Stimulated activated naive CD8-positive, alpha-beta T cell treated with anti-CD3 and anti-CD28 coated beads, Interleukin-15, amount 100 ng/mL, for 72 hours (primary cell): ENCODE measurements at regions not wholly inside any gene's neighbourhood (a gene's known extent, or its start where the extent isn't known, plus 50 kb on each side); places are given as distances from the start of the nearest gene placed in this dataset.

Experiments used
- ATAC-seq: fragments of 150-1000 bp; cut with Tn5 transposase; 2 replicates; pipeline ENCODE4 v1.10.0; 2021; ENCODE audit warnings: mild to moderate bottlenecking, moderate library complexity
- DNase-seq, 2 donors: peaks; one replicate each; pipeline ENCODE4 v3.0.0; 2021 to 2022
- H3K27ac Mint-ChIP-seq, 2 donors: one replicate each; pipeline ENCODE4 v1.8.0; 2022; ENCODE audit warnings: mild to moderate bottlenecking in 2 of 2, mixed read lengths in 2 of 2, moderate library complexity in 2 of 2
- H3K27me3 Mint-ChIP-seq: one replicate; pipeline ENCODE4 v1.8.0; 2022; ENCODE audit warnings: mixed read lengths
- H3K4me1 Mint-ChIP-seq: one replicate; pipeline ENCODE4 v1.8.0; 2022; ENCODE audit warnings: mild to moderate bottlenecking, mixed read lengths
- H3K4me3 Mint-ChIP-seq, 2 donors: one replicate each; pipeline ENCODE4 v1.8.0; 2022; ENCODE audit warnings: mild to moderate bottlenecking in 2 of 2, mixed read lengths in 2 of 2, moderate library complexity in 1 of 2
- H3K9me3 Mint-ChIP-seq, 2 donors: one replicate each; pipeline ENCODE4 v1.8.0; 2022; ENCODE audit warnings: mixed read lengths in 2 of 2

- H3K9me3 Mint-ChIP-seq: no peaks in the 10 kb centered on the region
- H3K27ac Mint-ChIP-seq: no peak overlapping the region
- H3K4me1 Mint-ChIP-seq: no peaks in the 10 kb centered on the region
- H3K4me3 Mint-ChIP-seq: no peak overlapping the region
- peaks cover 20% of the 10 kb centered on the region for H3K27me3 Mint-ChIP-seq
- DNase-seq: no peak
- ATAC-seq: no peak
Measured at GRCh38 chr6:82750556-82750955, 315.1 kb downstream of the UBE3D start.

DNA sequence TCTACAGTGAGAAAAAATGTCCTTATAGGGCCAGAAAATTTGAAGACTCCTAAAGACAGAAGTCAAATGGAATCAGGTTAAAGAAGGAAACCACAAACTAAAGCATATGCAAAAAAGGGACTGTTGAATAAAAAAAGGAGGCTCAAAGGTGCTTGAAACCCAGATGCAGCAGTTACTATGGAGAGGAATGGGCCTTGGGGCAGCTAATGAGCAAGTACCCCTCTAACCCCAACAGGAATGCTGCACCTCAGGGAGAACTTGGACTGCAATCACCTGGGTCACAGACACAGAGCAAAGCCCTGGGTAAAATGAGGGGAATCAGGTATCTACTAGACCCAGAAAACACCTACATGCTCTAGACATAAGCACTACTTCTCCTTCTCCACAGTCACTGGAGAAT is 313.9 kb downstream of the UBE3D start:
- Mint-ChIP-seq H3K27ac (no peak overlapping the region), H3K4me1 (no peaks in the 10 kb centered on the region), H3K9me3 (no peaks in the 10 kb centered on the region), H3K4me3 (no peak overlapping the region), H3K27me3 (peaks cover 12% of the 10 kb centered on the region)
- DNase-seq (no peak), ATAC-seq (no peak)

DNA sequence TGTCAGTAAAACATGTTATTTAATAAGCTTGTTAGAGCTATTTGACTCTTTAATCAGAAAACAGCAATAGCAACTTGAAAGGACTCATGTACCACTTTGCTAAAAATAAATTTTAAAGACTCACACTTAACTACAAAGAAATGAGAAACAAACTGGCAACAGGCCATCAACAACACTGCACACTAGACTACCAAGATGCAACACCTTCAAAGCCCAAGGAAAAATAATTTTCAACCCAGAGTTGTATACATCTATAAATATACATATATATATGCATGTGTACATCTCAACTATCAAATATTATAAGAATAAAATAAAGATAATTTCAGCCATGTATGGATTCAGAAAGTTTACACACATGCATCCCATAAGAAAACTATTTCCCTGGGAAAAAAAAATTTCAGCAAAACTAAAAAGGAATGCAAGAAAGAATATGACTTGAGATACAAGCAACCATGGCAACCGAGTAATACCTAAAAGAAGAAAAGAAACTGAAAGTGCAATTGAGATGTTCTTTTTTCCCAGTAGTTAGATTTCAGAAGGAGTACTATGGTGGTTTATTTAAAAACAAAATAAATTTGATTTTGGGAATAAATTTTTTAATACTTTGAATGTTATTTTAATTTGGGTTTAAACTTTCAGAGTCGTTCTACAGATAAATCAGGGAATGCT is 303.8 kb downstream of the UBE3D start:
- no peak for DNase-seq
- Mint-ChIP-seq H3K4me3 (no peak overlapping the region), H3K4me1 (no peaks in the 10 kb centered on the region), H3K27me3 (no peaks in the 10 kb centered on the region), H3K9me3 (peaks cover 0 to 10% of the 10 kb centered on the region in 2 donors), H3K27ac (no peak overlapping the region)
- no peak for ATAC-seq

- DNase-seq (no peak), ATAC-seq (no peak)
- no peak overlapping the region for H3K27ac Mint-ChIP-seq
- no peak overlapping the region for H3K4me3 Mint-ChIP-seq
- no peaks in the 10 kb centered on the region for H3K9me3 Mint-ChIP-seq
- no peaks in the 10 kb centered on the region for H3K27me3 Mint-ChIP-seq
- no peaks in the 10 kb centered on the region for H3K4me1 Mint-ChIP-seq
Measured at GRCh38 chr6:82766476-82766875, 299.2 kb downstream of the UBE3D start.

- Mint-ChIP-seq H3K4me1 (no peaks in the 10 kb centered on the region), H3K27ac (no peak overlapping the region), H3K27me3 (no peaks in the 10 kb centered on the region), H3K9me3 (no peaks in the 10 kb centered on the region), H3K4me3 (no peak overlapping the region)
- ATAC-seq (no peak), DNase-seq (no peak)
Measured at GRCh38 chr6:82767037-82767436, 298.6 kb downstream of the UBE3D start.

GRCh38 chr6:82767447-82767846 is 298.2 kb downstream of the UBE3D start:
- no peaks in the 10 kb centered on the region for H3K27me3 Mint-ChIP-seq
- no peak overlapping the region for H3K27ac Mint-ChIP-seq
- DNase-seq: no peak
- no peak overlapping the region for H3K4me3 Mint-ChIP-seq
- no peaks in the 10 kb centered on the region for H3K9me3 Mint-ChIP-seq
- ATAC-seq: no peak
- H3K4me1 Mint-ChIP-seq: no peaks in the 10 kb centered on the region

GRCh38 chr6:82772851-82773717 is 292.6 kb downstream of the UBE3D start:
- Mint-ChIP-seq H3K27ac (no peak overlapping the region), H3K27me3 (peaks cover 8% of the 10 kb centered on the region), H3K9me3 (no peaks in the 10 kb centered on the region), H3K4me1 (no peaks in the 10 kb centered on the region), H3K4me3 (no peak overlapping the region)
- ATAC-seq: no peak
- DNase-seq: no peak

DNA sequence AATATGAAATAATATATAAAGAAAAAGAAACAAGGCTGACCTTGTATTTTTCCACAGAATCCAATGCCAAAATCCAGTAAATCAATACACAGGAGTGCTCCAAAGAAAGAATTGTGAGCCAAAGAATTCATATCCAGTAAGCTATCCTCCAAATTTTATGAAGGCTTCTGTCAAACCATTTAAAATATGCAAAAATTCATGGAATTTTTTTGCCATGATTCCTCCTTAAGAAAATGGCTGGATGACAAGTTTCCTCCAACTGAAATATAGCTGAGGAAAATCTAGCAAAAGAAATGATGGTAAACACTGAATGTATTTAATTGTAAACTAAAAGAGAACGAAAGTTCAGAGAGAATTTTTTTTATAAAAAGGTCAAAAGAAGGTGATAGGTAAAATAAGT is 290.3 kb downstream of the UBE3D start:
- H3K9me3 Mint-ChIP-seq: no peaks in the 10 kb centered on the region
- ATAC-seq: no peak

GRCh38 chr6:82775981-82776380 is 289.7 kb downstream of the UBE3D start:
- H3K4me1 Mint-ChIP-seq: no peaks in the 10 kb centered on the region
- H3K27me3 Mint-ChIP-seq: peaks cover 8% of the 10 kb centered on the region
- H3K9me3 Mint-ChIP-seq: no peaks in the 10 kb centered on the region
- no peak overlapping the region for H3K27ac Mint-ChIP-seq
- no peak for DNase-seq
- no peak for ATAC-seq
- no peak overlapping the region for H3K4me3 Mint-ChIP-seq

More for the DNA sequence above, 290.3 kb downstream of the UBE3D start:
- Mint-ChIP-seq H3K4me3 (no peak overlapping the region), H3K4me1 (no peaks in the 10 kb centered on the region), H3K27ac (no peak overlapping the region), H3K27me3 (peaks cover 8% of the 10 kb centered on the region)
- no peak for DNase-seq

GRCh38 chr6:82779041-82779440 is 286.6 kb downstream of the UBE3D start:
- Mint-ChIP-seq H3K27ac (no peak overlapping the region), H3K4me3 (no peak overlapping the region), H3K27me3 (no peaks in the 10 kb centered on the region), H3K4me1 (no peaks in the 10 kb centered on the region), H3K9me3 (no peaks in the 10 kb centered on the region)
- DNase-seq (no peak), ATAC-seq (no peak)

DNA sequence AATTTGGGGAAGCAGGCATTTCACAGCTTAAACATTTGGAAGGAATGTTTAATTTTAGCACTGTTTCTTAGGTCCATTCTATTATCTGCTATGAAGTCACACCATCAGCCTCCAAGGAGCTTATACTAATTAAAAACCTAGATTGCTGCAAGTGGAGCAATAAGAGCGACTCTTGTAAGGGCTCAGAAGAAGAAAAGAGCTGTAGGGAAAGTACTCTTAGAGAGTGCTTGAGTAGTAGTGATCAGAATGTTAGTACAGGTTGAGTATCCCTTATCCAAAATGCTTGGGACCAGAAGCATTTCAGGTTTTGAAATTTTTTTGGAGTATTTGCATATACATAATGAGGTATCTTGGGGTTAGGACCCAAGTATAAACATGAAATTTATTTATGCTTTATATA is 285.3 kb downstream of the UBE3D start:
- Mint-ChIP-seq H3K4me3 (no peak overlapping the region), H3K27me3 (no peaks in the 10 kb centered on the region)
- no peak for DNase-seq

GRCh38 chr6:82781620-82782204 is 283.9 kb downstream of the UBE3D start:
- H3K27ac Mint-ChIP-seq: no peak overlapping the region
- no peaks in the 10 kb centered on the region for H3K4me1 Mint-ChIP-seq
- DNase-seq (no peak), ATAC-seq (no peak)
- no peak overlapping the region for H3K4me3 Mint-ChIP-seq
- no peaks in the 10 kb centered on the region for H3K9me3 Mint-ChIP-seq
- no peaks in the 10 kb centered on the region for H3K27me3 Mint-ChIP-seq

More for the DNA sequence above, 285.3 kb downstream of the UBE3D start:
- Mint-ChIP-seq H3K4me1 (no peaks in the 10 kb centered on the region), H3K27ac (no peak overlapping the region), H3K9me3 (no peaks in the 10 kb centered on the region)
- no peak for ATAC-seq

- H3K27me3 Mint-ChIP-seq: no peaks in the 10 kb centered on the region
Measured at GRCh38 chr6:82783587-82784236, 281.9 kb downstream of the UBE3D start.

DNA sequence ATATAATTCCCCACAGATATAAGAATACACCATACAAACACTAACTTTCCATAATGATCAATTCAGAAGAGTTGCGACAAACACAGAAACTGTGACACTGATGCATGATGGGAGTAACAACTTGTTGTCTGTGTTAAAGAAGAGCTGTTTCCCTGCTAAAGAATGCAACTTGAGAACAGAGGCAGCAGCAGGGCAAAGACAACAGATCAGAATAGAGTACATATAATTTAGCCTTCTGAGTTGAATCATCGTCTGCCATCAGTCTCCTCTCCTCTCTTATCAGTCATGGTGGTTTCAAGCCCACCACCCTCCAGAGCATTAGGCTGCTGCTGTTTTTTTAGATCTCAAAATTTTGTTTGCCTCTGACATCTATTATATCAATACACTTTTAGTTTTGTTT is 280.4 kb downstream of the UBE3D start:
- H3K4me3 Mint-ChIP-seq: no peak overlapping the region
- H3K27ac Mint-ChIP-seq: no peak overlapping the region
- H3K27me3 Mint-ChIP-seq: no peaks in the 10 kb centered on the region
- ATAC-seq (no peak), DNase-seq (no peak)
- peaks cover 0 to 11% of the 10 kb centered on the region in 2 donors for H3K9me3 Mint-ChIP-seq
- no peaks in the 10 kb centered on the region for H3K4me1 Mint-ChIP-seq

More at GRCh38 chr6:82783587-82784236, 281.9 kb downstream of the UBE3D start:
- Mint-ChIP-seq H3K4me3 (no peak overlapping the region), H3K4me1 (no peaks in the 10 kb centered on the region), H3K27ac (no peak overlapping the region), H3K9me3 (no peaks in the 10 kb centered on the region)
- DNase-seq (no peak), ATAC-seq (no peak)

GRCh38 chr6:82786248-82786647 is 279.4 kb downstream of the UBE3D start:
- no peak overlapping the region for H3K4me3 Mint-ChIP-seq
- ATAC-seq (no peak), DNase-seq (no peak)
- H3K27me3 Mint-ChIP-seq: no peaks in the 10 kb centered on the region
- peaks cover 0 to 13% of the 10 kb centered on the region in 2 donors for H3K9me3 Mint-ChIP-seq
- H3K27ac Mint-ChIP-seq: no peak overlapping the region
- no peaks in the 10 kb centered on the region for H3K4me1 Mint-ChIP-seq

DNA sequence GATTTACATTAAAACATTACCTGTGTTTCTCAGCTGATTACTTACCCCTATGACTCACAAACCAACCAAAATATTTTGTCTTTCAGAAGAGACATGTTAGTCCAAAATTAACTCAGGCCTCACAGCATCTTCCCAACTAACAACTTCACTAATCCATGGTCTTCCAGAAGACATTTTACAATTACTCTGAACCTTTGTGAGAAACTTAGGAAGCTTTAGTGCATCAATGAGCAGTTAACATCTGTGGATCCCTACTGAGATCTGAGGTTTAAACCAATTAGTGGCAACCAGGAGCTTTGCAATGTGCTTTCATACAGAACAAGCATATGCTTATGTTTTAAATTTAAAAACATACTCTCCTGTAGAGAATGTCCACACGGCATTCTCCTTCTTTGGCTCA is 269.7 kb downstream of the UBE3D start:
- DNase-seq: no peak
- H3K4me1 Mint-ChIP-seq: no peaks in the 10 kb centered on the region
- H3K27ac Mint-ChIP-seq: no peak overlapping the region
- peaks cover 0 to 17% of the 10 kb centered on the region in 2 donors for H3K9me3 Mint-ChIP-seq
- no peaks in the 10 kb centered on the region for H3K27me3 Mint-ChIP-seq
- no peak for ATAC-seq
- no peak overlapping the region for H3K4me3 Mint-ChIP-seq
